Muscle of leg (tissue), 3 donors: ENCODE measurements at regions not wholly inside any gene's neighbourhood (a gene's known extent, or its start where the extent isn't known, plus 50 kb on each side); places are given as distances from the start of the nearest gene placed in this dataset.

Experiments used
- DNase-seq: peaks from one replicate; pipeline ENCODE4 v3.0.0; 2013
- H3K27ac ChIP-seq: one replicate; pipeline ENCODE4 v1.5.1; 2013; ENCODE audit warnings: mild to moderate bottlenecking, low read length, control low read depth
- H3K27me3 ChIP-seq: one replicate; pipeline ENCODE4 v1.6.1; 2013; ENCODE audit warnings: low read length; ENCODE audit not compliant: control insufficient read depth, insufficient read depth
- H3K36me3 ChIP-seq: one replicate; pipeline ENCODE4 v1.6.1; 2013; ENCODE audit warnings: low read length; ENCODE audit not compliant: control insufficient read depth, insufficient read depth
- H3K4me1 ChIP-seq: one replicate; pipeline ENCODE4 v1.6.1; 2013; ENCODE audit warnings: low read length; ENCODE audit not compliant: control insufficient read depth, insufficient read depth
- H3K4me3 ChIP-seq: one replicate; pipeline ENCODE4 v1.5.1; 2013; ENCODE audit warnings: low read length, control low read depth
- H3K9me3 ChIP-seq: replicated peaks from 2 replicates; pipeline ENCODE4 v1.6.1; 2013; ENCODE audit warnings: low read depth, low read length; ENCODE audit not compliant: control insufficient read depth
- WGBS: methylation state at CpG from one replicate; pipeline ENCODE4 v1.1.5; 2013; ENCODE audit warnings: missing lambda C conversion rate; ENCODE audit not compliant: insufficient coverage; 5-methylcytosine and 5-hydroxymethylcytosine counted together

DNA sequence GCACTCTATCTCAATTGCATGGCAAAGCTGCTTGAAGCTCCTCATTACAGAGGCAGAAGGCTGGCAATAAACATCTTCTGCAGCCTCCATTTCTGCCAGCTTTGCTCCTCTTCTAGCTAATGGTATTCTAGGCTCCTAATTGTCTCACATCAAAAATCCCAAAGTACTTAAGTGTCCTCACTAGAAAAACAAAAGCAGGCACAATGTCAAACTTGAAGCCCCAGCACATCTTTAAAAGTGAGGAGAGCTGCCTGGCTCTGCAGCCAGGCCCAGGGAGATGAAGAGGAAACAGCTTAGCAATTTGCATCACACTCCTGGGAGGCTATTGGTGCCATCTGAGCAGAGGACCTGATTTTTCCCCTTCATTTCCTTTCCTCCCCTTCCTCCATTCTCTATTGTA is 197.1 kb downstream of the KCNJ2 start:
- Histone ChIP-seq H3K4me3 (no peak overlapping the region), H3K36me3 (no peaks in the 10 kb centered on the region), H3K4me1 (no peaks in the 10 kb centered on the region), H3K9me3 (no peaks in the 10 kb centered on the region), H3K27ac (no peak overlapping the region), H3K27me3 (no peaks in the 10 kb centered on the region)
- no peak for DNase-seq

DNA sequence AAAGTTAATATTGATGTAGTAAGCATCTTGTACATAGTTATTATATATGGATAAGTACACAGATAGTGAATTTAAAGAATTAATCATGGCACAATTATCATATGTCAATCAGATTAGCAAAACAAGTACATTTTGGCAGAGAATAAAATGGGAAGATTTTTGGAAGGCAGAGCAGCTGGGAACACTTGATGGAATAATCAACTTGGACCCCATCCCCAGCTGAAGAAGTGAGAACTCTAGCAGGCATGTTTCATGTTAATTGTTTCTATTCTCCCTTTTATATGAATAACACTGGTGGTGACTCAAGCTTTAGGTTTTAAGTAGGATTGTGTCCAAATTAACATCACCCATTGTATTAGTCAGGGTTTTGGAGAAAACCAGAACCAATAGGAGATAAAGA is 198.7 kb downstream of the KCNJ2 start:
- no peaks in the 10 kb centered on the region for H3K4me1 ChIP-seq
- H3K27me3 ChIP-seq: no peaks in the 10 kb centered on the region
- H3K27ac ChIP-seq: no peak overlapping the region
- DNase-seq: no peak
- no peaks in the 10 kb centered on the region for H3K36me3 ChIP-seq
- H3K4me3 ChIP-seq: no peak overlapping the region
- H3K9me3 ChIP-seq: no peaks in the 10 kb centered on the region

DNA sequence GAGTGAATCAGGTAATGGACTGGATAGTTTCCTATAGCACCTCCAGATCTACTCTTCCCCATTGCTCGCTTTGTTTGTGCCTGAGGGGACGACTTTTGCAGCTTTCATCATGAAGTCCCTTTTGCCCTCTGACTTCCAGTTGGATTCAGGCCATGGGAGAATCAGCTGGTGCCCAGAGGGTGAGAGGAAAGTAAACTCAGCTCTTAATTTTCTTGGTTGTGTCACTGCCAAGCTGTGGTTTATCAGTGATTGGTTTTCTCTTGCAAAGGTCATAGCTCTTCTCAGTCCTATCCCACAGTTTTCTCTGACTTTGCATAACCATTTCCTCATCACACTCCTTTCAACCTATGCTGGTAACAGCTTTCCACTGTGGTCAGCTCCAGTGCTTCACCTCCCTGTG is 200.1 kb downstream of the KCNJ2 start:
- Histone ChIP-seq H3K27me3 (no peaks in the 10 kb centered on the region), H3K4me1 (no peaks in the 10 kb centered on the region), H3K36me3 (no peaks in the 10 kb centered on the region), H3K27ac (no peak overlapping the region), H3K9me3 (no peaks in the 10 kb centered on the region), H3K4me3 (no peak overlapping the region)
- WGBS: no CpG with 5 or more reads among the region's 2 CpGs
- no peak for DNase-seq

DNA sequence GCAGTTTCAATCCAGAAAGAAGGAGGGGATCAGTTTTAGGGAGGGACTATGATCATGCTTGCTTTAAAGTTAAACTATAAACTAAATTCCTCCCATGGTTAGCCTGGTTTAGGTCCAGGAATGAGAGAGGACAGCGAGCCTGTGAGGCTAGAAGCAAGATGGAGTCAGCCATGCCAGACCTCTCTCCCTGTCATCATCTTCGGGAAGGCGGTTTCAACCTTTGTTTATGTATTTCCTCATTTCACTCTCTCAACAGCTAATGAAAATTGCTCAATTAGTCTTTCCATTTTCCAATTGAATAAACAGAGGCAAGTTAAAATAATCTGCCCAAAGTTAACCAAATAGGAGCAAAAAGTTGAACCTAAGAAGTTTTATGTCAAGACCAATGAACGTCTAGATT is 201.5 kb downstream of the KCNJ2 start:
- DNase-seq: no peak
- no peak overlapping the region for H3K27ac ChIP-seq
- H3K27me3 ChIP-seq: no peaks in the 10 kb centered on the region
- H3K9me3 ChIP-seq: no peaks in the 10 kb centered on the region
- no peaks in the 10 kb centered on the region for H3K4me1 ChIP-seq
- WGBS: 60% methylated on average over 1 of the region's 4 CpGs
- no peaks in the 10 kb centered on the region for H3K36me3 ChIP-seq
- H3K4me3 ChIP-seq: no peak overlapping the region

DNA sequence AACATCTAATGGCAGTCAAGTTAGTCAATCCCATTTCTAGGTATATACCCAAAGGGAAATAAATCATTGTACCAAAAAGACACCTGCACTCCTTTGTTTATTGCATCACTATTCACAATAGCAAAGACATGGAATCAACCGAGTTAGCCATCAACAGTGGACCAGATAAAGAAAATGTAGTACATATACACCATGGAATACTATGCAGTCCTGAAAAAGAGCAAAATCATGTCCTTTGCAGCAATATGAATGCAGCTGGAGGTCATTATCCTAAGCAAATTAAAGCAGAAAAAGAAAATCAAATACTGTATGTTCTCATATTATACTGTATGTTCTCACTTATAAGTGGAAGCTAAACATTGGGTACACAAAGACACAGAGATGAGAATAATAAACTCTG is 204.0 kb downstream of the KCNJ2 start:
- H3K4me1 ChIP-seq: no peaks in the 10 kb centered on the region
- no peaks in the 10 kb centered on the region for H3K36me3 ChIP-seq
- no peak overlapping the region for H3K4me3 ChIP-seq
- H3K27ac ChIP-seq: no peak overlapping the region
- no peaks in the 10 kb centered on the region for H3K9me3 ChIP-seq
- WGBS: no CpG with 5 or more reads among the region's 1 CpG
- no peaks in the 10 kb centered on the region for H3K27me3 ChIP-seq
- DNase-seq: no peak

DNA sequence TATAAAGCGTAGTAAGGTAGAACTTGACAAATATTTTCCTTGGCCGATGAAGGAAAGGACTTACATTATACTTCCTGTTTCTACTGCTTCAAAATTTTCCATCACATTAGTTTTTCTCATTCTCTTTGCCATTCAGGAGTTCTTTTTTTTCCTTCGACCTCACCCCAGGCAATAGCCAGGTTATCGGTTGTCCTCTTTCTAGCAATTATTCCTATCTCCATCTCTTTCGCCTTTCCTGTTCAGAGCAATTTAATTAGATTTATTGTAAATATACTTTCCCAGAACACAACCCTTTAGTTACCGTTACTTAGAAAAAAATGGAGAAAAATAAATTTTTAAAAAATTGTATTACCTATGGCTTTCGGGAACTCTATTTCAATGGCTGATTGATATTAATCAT is 205.2 kb downstream of the KCNJ2 start:
- H3K9me3 ChIP-seq: no peaks in the 10 kb centered on the region
- 100% methylated on average over 1 of the region's 7 CpGs for WGBS
- H3K27me3 ChIP-seq: no peaks in the 10 kb centered on the region
- DNase-seq: no peak
- H3K4me1 ChIP-seq: no peaks in the 10 kb centered on the region
- no peaks in the 10 kb centered on the region for H3K36me3 ChIP-seq
- no peak overlapping the region for H3K4me3 ChIP-seq
- no peak overlapping the region for H3K27ac ChIP-seq

DNA sequence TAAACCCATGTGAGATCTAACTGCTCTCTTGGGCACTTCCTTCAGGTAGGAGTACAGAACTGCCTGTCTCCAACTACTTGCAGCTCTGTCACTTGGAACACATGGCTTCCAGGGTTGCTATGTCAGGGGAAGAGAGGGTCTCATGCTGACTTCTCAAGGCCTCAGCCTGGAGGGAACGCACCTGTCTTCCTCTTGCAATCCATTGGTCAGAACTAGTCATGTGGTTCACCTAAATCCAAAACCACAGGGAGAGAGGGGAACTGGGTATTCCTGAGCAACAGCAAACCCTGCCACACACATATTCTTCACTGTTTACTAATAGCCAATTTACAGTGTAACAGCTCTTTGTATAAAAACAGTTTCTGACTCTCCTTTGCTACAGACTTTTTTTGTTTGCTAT is 206.1 kb downstream of the KCNJ2 start:
- H3K9me3 ChIP-seq: no peaks in the 10 kb centered on the region
- no CpG with 5 or more reads among the region's 1 CpG for WGBS
- DNase-seq: no peak

DNA sequence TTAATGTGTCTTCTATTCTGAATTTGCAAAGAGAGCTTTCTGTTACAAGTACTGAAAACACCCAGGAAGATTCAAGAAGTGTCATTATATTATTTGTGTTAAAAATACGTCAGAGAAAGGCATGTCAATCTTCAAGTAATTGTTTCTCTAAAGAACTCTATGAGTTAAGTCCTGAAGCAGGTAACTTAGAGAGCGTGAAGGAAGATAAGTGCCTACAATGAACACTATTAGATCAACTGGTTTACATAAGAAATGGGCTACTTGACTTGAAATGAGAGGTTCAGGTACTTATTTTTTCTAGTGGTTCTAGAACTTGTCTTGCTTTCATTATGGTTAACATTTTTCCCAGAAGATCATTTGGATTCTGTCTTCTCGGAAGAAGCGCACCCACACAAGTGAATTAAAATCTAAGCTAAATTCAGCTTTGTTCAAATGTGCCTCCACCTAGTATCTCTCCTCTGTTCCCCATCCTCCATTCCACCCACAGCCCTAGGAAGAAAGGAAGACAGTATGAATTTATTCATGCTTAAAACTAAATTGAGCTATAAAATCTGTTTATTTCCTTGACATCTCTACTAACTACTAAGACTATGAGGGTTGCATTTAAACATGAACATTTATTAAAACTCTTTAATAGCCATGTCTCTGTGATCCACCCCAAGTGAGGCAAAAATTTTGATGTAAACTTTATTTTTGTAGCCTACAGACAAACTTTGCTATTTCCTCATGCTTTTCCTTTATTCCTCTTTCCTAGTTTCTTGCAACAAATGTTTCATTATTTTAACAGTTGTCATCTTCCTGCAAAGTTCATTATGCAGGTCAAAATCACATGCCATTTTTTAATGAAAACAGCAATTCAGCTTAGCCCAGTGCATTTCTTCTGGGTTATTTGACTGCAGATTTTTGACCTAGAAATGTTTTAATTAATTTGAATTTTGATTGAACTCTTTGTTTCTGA is 206.8 kb downstream of the KCNJ2 start:
- no peaks in the 10 kb centered on the region for H3K4me1 ChIP-seq
- H3K36me3 ChIP-seq: no peaks in the 10 kb centered on the region
- no peaks in the 10 kb centered on the region for H3K27me3 ChIP-seq
- no CpG with 5 or more reads among the region's 4 CpGs for WGBS
- no peak overlapping the region for H3K27ac ChIP-seq
- no peak for DNase-seq
- H3K4me3 ChIP-seq: no peak overlapping the region
- H3K9me3 ChIP-seq: no peaks in the 10 kb centered on the region

More for the DNA sequence above, 206.1 kb downstream of the KCNJ2 start:
- Histone ChIP-seq H3K27me3 (no peaks in the 10 kb centered on the region), H3K4me3 (no peak overlapping the region), H3K4me1 (no peaks in the 10 kb centered on the region), H3K27ac (no peak overlapping the region), H3K36me3 (no peaks in the 10 kb centered on the region)

DNA sequence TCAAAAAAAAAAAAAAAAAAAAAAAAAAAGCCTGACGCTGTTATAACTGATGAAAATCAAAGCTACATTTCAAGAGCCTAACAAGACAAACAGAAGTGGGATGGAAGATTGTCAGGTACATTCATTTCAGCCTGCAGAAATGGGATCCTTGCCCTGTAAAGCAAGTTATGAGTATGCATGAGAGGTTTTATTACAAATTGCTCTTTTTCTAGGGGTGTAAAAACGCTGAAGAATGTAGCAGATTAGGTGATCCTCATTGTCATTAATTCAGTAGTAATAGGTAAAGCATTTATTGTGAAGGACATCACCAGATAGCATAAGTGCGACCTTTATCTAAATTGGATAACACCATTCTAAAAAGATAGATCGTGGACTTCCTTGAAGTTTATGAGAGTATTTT is 208.3 kb downstream of the KCNJ2 start:
- no peak overlapping the region for H3K4me3 ChIP-seq
- H3K9me3 ChIP-seq: no peaks in the 10 kb centered on the region
- H3K27me3 ChIP-seq: no peaks in the 10 kb centered on the region
- H3K36me3 ChIP-seq: no peaks in the 10 kb centered on the region
- no CpG with 5 or more reads among the region's 4 CpGs for WGBS
- H3K4me1 ChIP-seq: no peaks in the 10 kb centered on the region
- no peak overlapping the region for H3K27ac ChIP-seq
- no peak for DNase-seq

DNA sequence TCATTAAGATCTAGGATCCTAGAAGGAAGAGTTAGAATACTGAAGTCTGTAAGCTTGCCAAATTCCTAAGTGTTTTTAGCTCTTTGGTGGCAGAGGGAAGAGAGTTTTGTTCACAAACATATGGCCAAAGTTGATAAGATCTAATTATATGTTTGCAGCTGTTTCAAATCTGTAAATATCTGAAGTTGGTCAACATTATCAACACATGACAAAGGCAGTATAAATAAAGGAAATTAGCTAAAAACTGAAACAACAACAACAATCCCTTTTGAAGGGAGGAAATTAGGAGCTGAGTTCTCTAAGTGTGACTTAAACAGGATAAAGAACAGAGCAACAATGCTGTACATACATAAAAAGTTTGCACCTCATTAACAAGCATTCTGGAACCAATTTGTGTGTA is 208.7 kb downstream of the KCNJ2 start:
- H3K4me3 ChIP-seq: no peak overlapping the region
- no peak overlapping the region for H3K27ac ChIP-seq
- no peaks in the 10 kb centered on the region for H3K9me3 ChIP-seq
- H3K36me3 ChIP-seq: no peaks in the 10 kb centered on the region
- DNase-seq: no peak
- H3K27me3 ChIP-seq: no peaks in the 10 kb centered on the region
- H3K4me1 ChIP-seq: no peaks in the 10 kb centered on the region

DNA sequence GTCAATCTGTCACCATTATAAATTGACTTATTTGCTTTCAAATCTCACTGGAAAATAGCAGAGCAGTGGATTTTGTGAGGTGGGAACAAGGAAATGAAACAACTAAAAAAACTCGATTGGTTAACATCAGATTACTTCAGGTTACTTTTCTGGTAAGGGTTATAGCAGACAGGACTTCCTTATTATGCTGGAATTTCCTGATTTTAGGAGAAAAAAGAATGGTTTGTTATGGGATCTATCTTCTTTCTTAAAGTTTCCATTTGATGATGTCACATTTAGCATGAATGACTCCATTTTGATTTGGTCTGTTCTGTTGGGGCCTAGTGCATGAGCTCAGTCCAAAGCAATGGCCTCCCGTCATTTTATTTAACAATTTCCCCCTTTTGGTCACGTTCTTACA is 210.6 kb downstream of the KCNJ2 start:
- 80% methylated on average over 1 of the region's 3 CpGs for WGBS
- Histone ChIP-seq H3K4me1 (no peaks in the 10 kb centered on the region), H3K9me3 (no peaks in the 10 kb centered on the region), H3K36me3 (no peaks in the 10 kb centered on the region), H3K4me3 (no peak overlapping the region), H3K27me3 (no peaks in the 10 kb centered on the region), H3K27ac (no peak overlapping the region)
- no peak for DNase-seq
